ENCODE measurements at regions not wholly inside any gene's neighbourhood (a gene's known extent, or its start where the extent isn't known, plus 50 kb on each side); places are given as distances from the start of the nearest gene placed in this dataset.

DNA sequence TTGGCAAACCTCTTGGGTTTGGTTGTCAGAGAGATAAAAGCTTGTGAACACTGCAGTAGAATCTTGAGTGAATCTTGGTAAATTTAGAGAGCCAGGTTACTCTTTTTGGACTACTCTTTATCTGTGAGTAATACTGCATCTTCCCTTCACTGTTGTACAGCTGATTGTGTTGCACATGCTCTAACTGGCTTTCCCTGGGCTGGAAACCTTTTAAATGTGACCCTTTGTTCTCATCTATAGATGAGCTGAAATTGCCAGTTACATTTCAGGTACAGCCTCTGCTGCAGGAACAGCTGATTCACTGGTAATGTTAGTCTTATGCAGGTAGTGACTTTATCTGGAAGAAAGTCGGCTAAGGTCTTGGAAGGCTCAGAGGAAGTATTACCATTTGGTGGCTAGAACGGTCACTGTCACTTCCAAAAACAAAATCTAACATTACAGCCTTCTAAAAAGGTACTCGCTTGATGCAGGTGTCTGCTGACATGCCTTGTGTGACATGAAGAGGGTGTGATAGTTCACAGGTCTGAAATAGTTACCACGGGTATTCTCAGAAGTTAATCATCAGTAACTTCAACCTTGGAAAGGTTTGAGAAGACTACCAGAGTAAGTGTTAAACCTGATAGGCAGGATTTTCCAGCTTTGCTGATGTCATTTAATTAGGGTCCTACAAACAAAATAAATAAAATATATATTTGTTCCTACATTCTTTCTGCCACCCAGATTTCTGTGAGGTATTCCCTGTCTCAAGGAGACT, 851.1 kb downstream of the SLC4A3 start:
- no peaks in the 10 kb centered on the region for H3K36me3 ChIP-seq (ENCODE audit: control insufficient read depth, low read length)
- no peaks in the 10 kb centered on the region for H3K4me1 ChIP-seq (ENCODE audit: control insufficient read depth, low read length)
- no peak overlapping the region for H3K27ac ChIP-seq (ENCODE audit: low read depth, low read length)
- no peak overlapping the region for H3K4me3 ChIP-seq (ENCODE audit: low read length)
- H4K20me1 ChIP-seq (ENCODE audit: control insufficient read depth, insufficient read depth, low read depth, low read length), result no peaks in the 10 kb centered on the region
- no peak for TF ChIP-seq CTCF (IDR thresholded peaks at IDR 0.05; ENCODE audit: low read depth, low read length, poor library complexity, severe bottlenecking)
- no peak for TF ChIP-seq EZH2phosphoT487 (IDR thresholded peaks at IDR 0.05; ENCODE audit: borderline replicate concordance, low read length)
- H3K27me3 ChIP-seq (ENCODE audit: control insufficient read depth, low read length), result no peaks in the 10 kb centered on the region
- no peaks in the 10 kb centered on the region for H3K79me2 ChIP-seq (ENCODE audit: control insufficient read depth, low read length)
- H3K4me2 ChIP-seq (ENCODE audit: low read length), result no peak overlapping the region
- no peaks in the 10 kb centered on the region for H3F3A ChIP-seq (ENCODE audit: control insufficient read depth, insufficient read depth)
- H3K9me2 ChIP-seq (replicated peaks; ENCODE audit: control insufficient read depth, low read length), result no peaks in the 10 kb centered on the region
- H3K9me3 ChIP-seq (ENCODE audit: control insufficient read depth, insufficient read depth, low read length), result no peaks in the 10 kb centered on the region

- Histone ChIP-seq H3K9me2 (replicated peaks; ENCODE audit: control insufficient read depth, low read length) (no peaks in the 10 kb centered on the region), H3K4me1 (ENCODE audit: control insufficient read depth, low read length) (no peaks in the 10 kb centered on the region), H3K9me3 (ENCODE audit: control insufficient read depth, insufficient read depth, low read length) (no peaks in the 10 kb centered on the region), H3K27me3 (ENCODE audit: control insufficient read depth, low read length) (no peaks in the 10 kb centered on the region), H3K4me3 (ENCODE audit: low read length) (no peak overlapping the region), H3K27ac (ENCODE audit: low read depth, low read length) (no peak overlapping the region), H3F3A (ENCODE audit: control insufficient read depth, insufficient read depth) (no peaks in the 10 kb centered on the region), H3K36me3 (ENCODE audit: control insufficient read depth, low read length) (no peaks in the 10 kb centered on the region), H3K4me2 (ENCODE audit: low read length) (no peak overlapping the region), H4K20me1 (ENCODE audit: control insufficient read depth, insufficient read depth, low read depth, low read length) (no peaks in the 10 kb centered on the region), H3K79me2 (ENCODE audit: control insufficient read depth, low read length) (no peaks in the 10 kb centered on the region)
- TF ChIP-seq EZH2phosphoT487 (IDR thresholded peaks at IDR 0.05; ENCODE audit: borderline replicate concordance, low read length), result no peak
- no peak for TF ChIP-seq CTCF (IDR thresholded peaks at IDR 0.05; ENCODE audit: low read depth, low read length, poor library complexity, severe bottlenecking)
Measured at GRCh38 chr2:220482716-220483115, 855.3 kb downstream of the SLC4A3 start.

- Histone ChIP-seq H3K4me2 (ENCODE audit: low read length) (no peak overlapping the region), H3K4me1 (ENCODE audit: control insufficient read depth, low read length) (no peaks in the 10 kb centered on the region), H4K20me1 (ENCODE audit: control insufficient read depth, insufficient read depth, low read depth, low read length) (no peaks in the 10 kb centered on the region), H3F3A (ENCODE audit: control insufficient read depth, insufficient read depth) (no peaks in the 10 kb centered on the region), H3K27ac (ENCODE audit: low read depth, low read length) (no peak overlapping the region), H3K4me3 (ENCODE audit: low read length) (no peak overlapping the region), H3K79me2 (ENCODE audit: control insufficient read depth, low read length) (no peaks in the 10 kb centered on the region), H3K27me3 (ENCODE audit: control insufficient read depth, low read length) (no peaks in the 10 kb centered on the region), H3K9me2 (replicated peaks; ENCODE audit: control insufficient read depth, low read length) (no peaks in the 10 kb centered on the region), H3K9me3 (ENCODE audit: control insufficient read depth, insufficient read depth, low read length) (no peaks in the 10 kb centered on the region), H3K36me3 (ENCODE audit: control insufficient read depth, low read length) (no peaks in the 10 kb centered on the region)
- TF ChIP-seq CTCF (IDR thresholded peaks at IDR 0.05; ENCODE audit: low read depth, low read length, poor library complexity, severe bottlenecking), result no peak
- no peak for TF ChIP-seq EZH2phosphoT487 (IDR thresholded peaks at IDR 0.05; ENCODE audit: borderline replicate concordance, low read length)
Measured at GRCh38 chr2:220489121-220489520, 861.7 kb downstream of the SLC4A3 start.
